Spleen (tissue), 7 donors: ENCODE measurements at regions not wholly inside any gene's neighbourhood (a gene's known extent, or its start where the extent isn't known, plus 50 kb on each side); places are given as distances from the start of the nearest gene placed in this dataset.

Source experiments
- CTCF ChIP-seq, 11 experiments: fragments of 200-600 bp in 7 of 11; fragments of 450-650 bp in 4 of 11; sonication (generic) in 4 of 11; IDR thresholded peaks in 8 of 11; conservative IDR thresholded peaks in 3 of 11; 1 replicate in 7 of 11; 2 replicates in 4 of 11; pipeline versions ENCODE4 v1.4.0 to v1.8.0; 2016 to 2021; ENCODE audit warnings: antibody characterized with exemption in 11 of 11, inconsistent platforms in 4 of 11, mild to moderate bottlenecking in 1 of 11
- POLR2AphosphoS5 ChIP-seq, 3 donors: sonication (generic); formaldehyde crosslinking; IDR thresholded peaks; one replicate each; pipeline ENCODE4 v1.5.1; 2017; ENCODE audit warnings: antibody characterized with exemption in 3 of 3
- donor health status: DM: no; HTN: no; CAD: no; lungs with moderate emphysema.
- donor health status: DM: no; HTN: no; CAD: no.
- donor health status: DM: no; HTN: no; CAD: no.

- no peak for TF ChIP-seq POLR2AphosphoS5 (IDR thresholded peaks at IDR 0.05)
- TF ChIP-seq CTCF (IDR thresholded peaks at IDR 0.05 in 8 of 11, conservative IDR thresholded peaks at IDR 0.05 in 3 of 11), result no peak
Observed at GRCh38 chr9:10863476-10863875, 250.7 kb upstream of the PTPRD start.
